Neuronal stem cell (in vitro differentiated cells): ENCODE measurements at regions not wholly inside any gene's neighbourhood (a gene's known extent, or its start where the extent isn't known, plus 50 kb on each side); places are given as distances from the start of the nearest gene placed in this dataset.

Experiments used
- DNase-seq: peaks from one replicate; pipeline ENCODE4 v3.0.0-alpha.2; 2013; ENCODE audit warnings: low spot score
- H2AFZ ChIP-seq: one replicate; pipeline ENCODE4 v1.6.1; 2013; ENCODE audit warnings: mild to moderate bottlenecking, low read length, inconsistent platforms
- H2AK5ac ChIP-seq: 2 replicates; pipeline ENCODE4 v1.6.1; 2013; ENCODE audit warnings: low read depth, mild to moderate bottlenecking, inconsistent platforms, low read length, moderate library complexity, mixed read lengths
- H2BK120ac ChIP-seq: 2 replicates; pipeline ENCODE4 v1.6.1; 2013; ENCODE audit warnings: low read depth, mild to moderate bottlenecking, inconsistent platforms, low read length, moderate library complexity, mixed read lengths
- H2BK12ac ChIP-seq: one replicate; pipeline ENCODE4 v1.6.1; 2013; ENCODE audit warnings: low read length, inconsistent platforms
- H2BK15ac ChIP-seq: 2 replicates; pipeline ENCODE4 v1.6.1; 2013; ENCODE audit warnings: mild to moderate bottlenecking, low read length, inconsistent platforms, mixed read lengths
- H2BK5ac ChIP-seq: one replicate; pipeline ENCODE4 v1.6.1; 2013; ENCODE audit warnings: inconsistent platforms, mild to moderate bottlenecking, low read length, moderate library complexity
- H3K14ac ChIP-seq: one replicate; pipeline ENCODE4 v1.6.1; 2013; ENCODE audit warnings: low read length, inconsistent platforms
- H3K18ac ChIP-seq: 2 replicates; pipeline ENCODE4 v1.6.1; 2013; ENCODE audit warnings: low read length, inconsistent platforms
- H3K23ac ChIP-seq: 2 replicates; pipeline ENCODE4 v1.6.1; 2013; ENCODE audit warnings: low read depth, mild to moderate bottlenecking, mixed read lengths, low read length, inconsistent platforms; ENCODE audit not compliant: poor library complexity
- H3K27ac ChIP-seq: replicated peaks from 3 replicates; pipeline ENCODE4 v1.5.1; 2013; ENCODE audit warnings: low read length, inconsistent platforms
- H3K27me3 ChIP-seq, 3 experiments: 2 replicates each; pipeline ENCODE4 v1.6.1; 2013; ENCODE audit warnings: low read length in 3 of 3, mild to moderate bottlenecking in 2 of 3, inconsistent platforms in 1 of 3, low read depth in 1 of 3, mixed read lengths in 1 of 3, moderate library complexity in 1 of 3; ENCODE audit not compliant: control insufficient read depth in 3 of 3, insufficient read depth in 3 of 3
- H3K36me3 ChIP-seq, 2 donors: replicated peaks in 1 of 2; 2 replicates each; pipeline ENCODE4 v1.6.1; 2013; ENCODE audit warnings: low read length in 2 of 2; ENCODE audit not compliant: control insufficient read depth in 2 of 2, insufficient read depth in 2 of 2
- H3K4ac ChIP-seq: 2 replicates; pipeline ENCODE4 v1.6.1; 2013; ENCODE audit warnings: inconsistent platforms, mild to moderate bottlenecking, low read length, moderate library complexity
- H3K4me1 ChIP-seq, 2 donors: 1 replicate in 1 of 2; 2 replicates in 1 of 2; pipeline ENCODE4 v1.6.1; 2013; ENCODE audit warnings: low read length in 2 of 2, low read depth in 1 of 2; ENCODE audit not compliant: control insufficient read depth in 2 of 2, insufficient read depth in 1 of 2
- H3K4me2 ChIP-seq: one replicate; pipeline ENCODE4 v1.6.1; 2013; ENCODE audit warnings: mild to moderate bottlenecking, low read length, inconsistent platforms; ENCODE audit not compliant: insufficient read depth, poor library complexity, severe bottlenecking
- H3K4me3 ChIP-seq, 2 donors: 2 replicates each; pipeline ENCODE4 v1.5.1; 2013; ENCODE audit warnings: low read length in 2 of 2, mild to moderate bottlenecking in 2 of 2, inconsistent platforms in 1 of 2, moderate library complexity in 1 of 2
- H3K79me1 ChIP-seq: one replicate; pipeline ENCODE4 v1.6.1; 2013; ENCODE audit warnings: low read depth, mild to moderate bottlenecking, inconsistent platforms, low read length, moderate library complexity
- H3K9ac ChIP-seq: one replicate; pipeline ENCODE4 v1.6.1; 2013; ENCODE audit warnings: mild to moderate bottlenecking, low read depth, low read length, inconsistent platforms; ENCODE audit not compliant: poor library complexity
- H3K9me3 ChIP-seq, 2 donors: replicated peaks in 1 of 2; 2 replicates each; pipeline versions ENCODE3 to v1.6.1; 2013; ENCODE audit warnings: low read length in 2 of 2, mild to moderate bottlenecking in 2 of 2, inconsistent platforms in 1 of 2, low read depth in 1 of 2, mixed read lengths in 1 of 2, moderate library complexity in 1 of 2; ENCODE audit not compliant: control insufficient read depth in 2 of 2, insufficient read depth in 1 of 2
- H4K8ac ChIP-seq: one replicate; pipeline ENCODE4 v1.6.1; 2013; ENCODE audit warnings: low read depth, mild to moderate bottlenecking, inconsistent platforms, low read length, moderate library complexity
- H4K91ac ChIP-seq: one replicate; pipeline ENCODE4 v1.6.1; 2013; ENCODE audit warnings: low read length, low read depth, mild to moderate bottlenecking, inconsistent platforms; ENCODE audit not compliant: poor library complexity
- WGBS, 2 donors: extraction: QIAGEN DNeasy Blood & Tissue Kit; methylation state at CpG; one replicate each; pipeline ENCODE4 v1.1.7; 2013; ENCODE audit warnings: missing lambda C conversion rate in 2 of 2, mixed read lengths in 1 of 2; ENCODE audit not compliant: insufficient read length in 2 of 2, insufficient replicate concordance in 1 of 2; ENCODE audit errors: extremely low coverage in 2 of 2; 5-methylcytosine and 5-hydroxymethylcytosine counted together

DNA sequence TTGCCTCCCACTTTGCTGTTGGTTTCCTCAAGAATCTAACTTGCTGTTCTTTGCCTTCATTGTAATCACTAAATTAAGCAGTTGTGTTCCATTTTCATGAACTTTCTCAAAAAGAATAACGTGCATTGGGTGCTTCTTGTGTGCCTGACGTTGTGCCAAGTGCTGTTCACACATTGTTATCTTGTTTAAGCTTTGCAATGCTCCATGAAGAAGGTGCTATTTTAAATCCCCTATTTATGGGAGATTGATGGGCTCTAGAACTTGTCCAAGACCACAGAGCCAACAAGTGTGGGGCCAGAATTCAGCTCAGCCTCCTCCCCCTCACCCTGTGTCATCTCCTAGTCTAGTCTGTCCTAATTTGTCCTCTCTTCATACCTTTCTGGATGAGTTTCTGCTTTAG, 199.8 kb downstream of the C1orf94 start:
- Histone ChIP-seq H3K27ac (no peak overlapping the region), H2BK12ac (no peak overlapping the region), H3K4me2 (no peak overlapping the region), H3K4me3 (no peak overlapping the region), H4K8ac (no peak overlapping the region), H2AK5ac (no peak overlapping the region), H2BK120ac (no peak overlapping the region), H3K9ac (no peak overlapping the region), H3K4me1 (peaks cover 0 to 6% of the 10 kb centered on the region in 2 donors), H3K23ac (no peak overlapping the region), H3K14ac (no peak overlapping the region), H4K91ac (no peak overlapping the region), H3K18ac (no peak overlapping the region), H3K4ac (no peak overlapping the region), H2BK5ac (no peak overlapping the region), H3K9me3 (no peaks in the 10 kb centered on the region), H2BK15ac (no peak overlapping the region), H3K79me1 (no peaks in the 10 kb centered on the region), H3K27me3 (peaks cover 0 to 2% (median 0%) of the 10 kb centered on the region in 3 experiments), H2AFZ (no peak overlapping the region), H3K36me3 (no peaks in the 10 kb centered on the region)
- WGBS, 2 donors = no CpG with 5 or more reads among the region's 2 CpGs
- no peak for DNase-seq

DNA sequence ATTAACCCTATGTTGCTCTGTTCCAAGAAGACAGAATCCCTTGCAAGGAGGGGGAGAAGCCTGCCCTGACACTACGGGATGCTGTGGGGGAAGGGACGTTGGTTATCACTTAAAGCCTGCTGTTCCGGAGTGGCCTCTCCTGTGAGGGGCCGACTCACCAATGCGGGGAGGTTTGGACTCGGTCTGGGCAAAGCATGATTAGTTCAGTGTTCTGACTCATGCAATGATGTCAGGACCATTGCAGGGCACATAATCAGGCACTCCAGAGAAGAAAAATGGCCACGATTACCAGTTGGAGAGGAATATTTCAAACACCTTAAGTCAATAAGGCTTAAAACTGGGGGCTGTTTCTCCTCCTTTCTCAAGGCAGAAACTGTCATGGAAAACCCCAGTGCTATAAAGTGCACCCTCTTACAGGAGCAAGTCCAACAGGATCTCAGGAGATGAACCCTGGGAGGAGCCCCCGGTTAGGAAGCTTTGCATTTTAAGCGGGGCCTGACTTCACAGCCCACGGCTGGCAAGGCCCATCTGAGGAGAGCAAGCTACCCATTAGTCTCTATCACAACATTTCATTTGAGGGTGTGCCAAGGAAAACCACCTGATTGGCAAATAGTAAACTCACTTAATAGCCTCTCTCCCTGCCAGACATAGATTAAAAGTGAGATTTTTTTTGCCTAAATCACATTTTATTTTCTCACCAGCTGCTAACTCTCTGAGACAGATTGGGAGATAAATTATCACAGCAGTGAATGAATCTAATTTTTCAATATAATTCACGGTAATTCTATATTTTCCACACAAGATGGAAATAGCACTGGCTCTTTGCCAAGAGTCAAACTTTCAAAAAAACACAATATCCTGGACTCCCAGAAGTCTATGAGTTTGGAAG, 202.5 kb downstream of the C1orf94 start:
- H3K18ac ChIP-seq = no peak overlapping the region
- H2BK120ac ChIP-seq = no peak overlapping the region
- no peak overlapping the region for H3K14ac ChIP-seq
- no peak overlapping the region for H2AK5ac ChIP-seq
- H3K23ac ChIP-seq = no peak overlapping the region
- H3K4me1 ChIP-seq = peaks cover 0 to 2% of the 10 kb centered on the region in 2 donors
- H4K8ac ChIP-seq = no peak overlapping the region
- H2BK5ac ChIP-seq = no peak overlapping the region
- no peak overlapping the region for H3K4me2 ChIP-seq
- no peaks in the 10 kb centered on the region for H3K79me1 ChIP-seq
- no peak overlapping the region for H3K9ac ChIP-seq
- WGBS, 2 donors = no CpG with 5 or more reads among the region's 11 CpGs
- no peak overlapping the region for H3K4me3 ChIP-seq
- no peak for DNase-seq
- no peak overlapping the region for H2AFZ ChIP-seq
- H3K27ac ChIP-seq = no peak overlapping the region
- H2BK12ac ChIP-seq = no peak overlapping the region
- no peaks in the 10 kb centered on the region for H3K27me3 ChIP-seq
- no peaks in the 10 kb centered on the region for H3K36me3 ChIP-seq
- H3K4ac ChIP-seq = no peak overlapping the region
- no peak overlapping the region for H4K91ac ChIP-seq
- H2BK15ac ChIP-seq = no peak overlapping the region
- H3K9me3 ChIP-seq = no peaks in the 10 kb centered on the region

DNA sequence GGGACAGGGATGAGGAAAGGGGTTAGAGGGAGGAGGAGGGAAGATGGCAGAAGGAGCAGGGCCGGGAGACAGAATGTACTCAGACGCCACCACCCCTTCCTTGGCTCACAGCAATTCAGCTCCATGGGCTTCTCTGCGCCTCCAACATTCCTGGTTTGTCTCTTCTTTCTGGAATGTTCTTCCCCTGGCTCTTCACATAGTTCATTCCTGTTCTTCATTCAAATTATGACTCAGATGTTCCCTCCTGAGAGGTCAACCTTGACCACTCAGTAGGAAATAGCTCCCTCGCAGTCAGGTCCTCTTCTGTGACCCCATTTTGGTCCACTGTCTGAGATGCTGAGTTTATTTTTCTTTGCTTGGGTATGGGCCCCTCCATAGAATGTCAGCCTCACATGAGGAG, 203.2 kb downstream of the C1orf94 start:
- no peak overlapping the region for H3K14ac ChIP-seq
- no peak overlapping the region for H3K4me2 ChIP-seq
- no peak overlapping the region for H2BK120ac ChIP-seq
- H3K9me3 ChIP-seq = no peaks in the 10 kb centered on the region
- no peak overlapping the region for H2BK5ac ChIP-seq
- H4K91ac ChIP-seq = no peak overlapping the region
- no peak overlapping the region for H3K18ac ChIP-seq
- H3K4me3 ChIP-seq = no peak overlapping the region
- no peaks in the 10 kb centered on the region for H3K27me3 ChIP-seq
- no peaks in the 10 kb centered on the region for H3K79me1 ChIP-seq
- no peak overlapping the region for H3K27ac ChIP-seq
- H2BK12ac ChIP-seq = no peak overlapping the region
- H4K8ac ChIP-seq = no peak overlapping the region
- no peak overlapping the region for H2AK5ac ChIP-seq
- H3K4ac ChIP-seq = no peak overlapping the region
- H3K4me1 ChIP-seq = peaks cover 0 to 2% of the 10 kb centered on the region in 2 donors
- no peak overlapping the region for H3K23ac ChIP-seq
- H2BK15ac ChIP-seq = no peak overlapping the region
- DNase-seq = no peak
- no peaks in the 10 kb centered on the region for H3K36me3 ChIP-seq
- no CpG with 5 or more reads among the region's 4 CpGs for WGBS, 2 donors
- no peak overlapping the region for H3K9ac ChIP-seq
- no peak overlapping the region for H2AFZ ChIP-seq

DNA sequence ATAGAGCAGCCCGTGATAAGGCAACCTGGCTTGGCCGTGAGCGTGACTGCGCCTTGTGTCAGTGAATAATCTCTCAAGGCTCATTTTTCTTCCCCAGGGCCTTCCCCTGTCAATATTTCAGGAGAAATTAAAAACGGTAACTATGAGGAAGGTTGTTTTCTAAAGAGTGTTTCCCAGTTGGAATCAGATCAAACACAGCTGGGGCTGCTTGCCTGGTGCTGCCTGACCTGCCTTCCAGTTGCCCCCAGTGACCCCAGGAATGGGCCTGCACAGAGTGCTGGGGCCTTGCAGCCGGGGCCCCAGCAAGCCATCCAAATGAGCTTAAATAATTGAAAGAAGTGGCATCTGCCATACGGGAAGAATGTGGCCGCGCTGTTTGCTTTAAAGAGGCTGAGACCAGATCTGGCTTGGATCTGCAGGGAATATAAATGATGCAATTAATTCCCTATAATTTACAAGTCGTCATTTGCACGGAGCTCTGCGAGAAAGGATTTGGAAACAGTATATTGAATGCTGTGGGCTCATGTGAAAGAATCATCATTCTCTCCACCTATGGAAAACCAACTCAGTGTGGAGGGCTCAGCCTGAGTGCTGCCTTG, 203.9 kb downstream of the C1orf94 start:
- Histone ChIP-seq H4K8ac (no peak overlapping the region), H3K9ac (no peak overlapping the region), H3K4me2 (no peak overlapping the region), H2BK120ac (no peak overlapping the region), H2AK5ac (no peak overlapping the region), H2BK12ac (no peak overlapping the region), H3K4me1 (peaks cover 0 to 2% of the 10 kb centered on the region in 2 donors), H3K79me1 (no peaks in the 10 kb centered on the region), H3K27ac (no peak overlapping the region), H3K4me3 (no peak overlapping the region), H3K14ac (no peak overlapping the region), H4K91ac (no peak overlapping the region), H2BK15ac (no peak overlapping the region), H3K27me3 (no peaks in the 10 kb centered on the region), H2BK5ac (no peak overlapping the region), H3K9me3 (no peaks in the 10 kb centered on the region), H3K18ac (no peak overlapping the region), H3K36me3 (no peaks in the 10 kb centered on the region), H3K23ac (no peak overlapping the region), H3K4ac (no peak overlapping the region), H2AFZ (no peak overlapping the region)
- no peak for DNase-seq
- no CpG with 5 or more reads among the region's 12 CpGs for WGBS, 2 donors
